IMR-90 (cell line): ENCODE measurements at regions not wholly inside any gene's neighbourhood (a gene's known extent, or its start where the extent isn't known, plus 50 kb on each side); places are given as distances from the start of the nearest gene placed in this dataset.

Experiments used
- ATAC-seq: fragments of 200-7000 bp; cut with Tn5 transposase; 2 replicates; pipeline ENCODE4 v1.9.1; 2020; ENCODE audit warnings: low read depth, mild to moderate bottlenecking, moderate library complexity
- BruUV-seq: library from RNA; stranded (reverse); fragments of 400-500 nt; replicated peaks from 2 replicates; lab custom pipeline; 2021; lab: Mats Ljungman, UMichigan
- CTCF ChIA-PET: fragments of 300-600 bp; formaldehyde crosslinking; extraction: SDS; loops from one replicate; lab custom pipeline; 2021; ENCODE audit warnings: antibody characterized with exemption; lab: Yijun Ruan, JAX
- POLR2A ChIA-PET: fragments of 300-600 bp; sonication (Branson Sonifier 250); formaldehyde crosslinking; loops from one replicate; lab custom pipeline; 2022; ENCODE audit warnings: antibody characterized with exemption; ENCODE audit not compliant: unreplicated experiment; lab: Charles Lee
- DNase-seq: peaks from one replicate; pipeline ENCODE4 v3.0.0; 2013
- H2AFZ ChIP-seq: replicated peaks from 2 replicates; pipeline ENCODE3; 2013; ENCODE audit warnings: low read length, mild to moderate bottlenecking; ENCODE audit not compliant: poor library complexity
- H2AK5ac ChIP-seq: 2 replicates; pipeline ENCODE4 v1.6.1; 2013; ENCODE audit warnings: low read depth, low read length, inconsistent platforms
- H2AK9ac ChIP-seq: replicated peaks from 2 replicates; pipeline ENCODE3; 2013; ENCODE audit warnings: mild to moderate bottlenecking, low read depth, low read length, moderate library complexity; ENCODE audit not compliant: poor library complexity
- H2BK120ac ChIP-seq: 2 replicates; pipeline ENCODE4 v1.6.1; 2013; ENCODE audit warnings: low read depth, low read length, inconsistent platforms
- H2BK15ac ChIP-seq: 3 replicates; pipeline ENCODE4 v1.6.1; 2013; ENCODE audit warnings: low read depth, low read length, inconsistent platforms
- H2BK20ac ChIP-seq: 2 replicates; pipeline ENCODE4 v1.6.1; 2013; ENCODE audit warnings: low read depth, mild to moderate bottlenecking, inconsistent platforms, low read length, moderate library complexity
- H2BK5ac ChIP-seq: 2 replicates; pipeline ENCODE4 v1.6.1; 2013; ENCODE audit warnings: mild to moderate bottlenecking, low read depth, low read length, inconsistent platforms; ENCODE audit not compliant: poor library complexity, severe bottlenecking
- H3K14ac ChIP-seq: replicated peaks from 2 replicates; pipeline ENCODE4 v1.6.1; 2013; ENCODE audit warnings: low read depth, low read length, inconsistent platforms
- H3K18ac ChIP-seq: 2 replicates; pipeline ENCODE4 v1.6.1; 2013; ENCODE audit warnings: low read depth, low read length, control low read depth
- H3K23ac ChIP-seq: 2 replicates; pipeline ENCODE4 v1.6.1; 2013; ENCODE audit warnings: low read depth, low read length, inconsistent platforms
- H3K27ac ChIP-seq: 2 replicates; pipeline ENCODE4 v1.5.1; 2013; ENCODE audit warnings: mild to moderate bottlenecking, control low read depth, low read length; ENCODE audit not compliant: insufficient read depth
- H3K27me3 ChIP-seq: 2 replicates; pipeline ENCODE4 v1.6.1; 2013; ENCODE audit warnings: low read length; ENCODE audit not compliant: control insufficient read depth, insufficient read depth
- H3K36me3 ChIP-seq: 2 replicates; pipeline ENCODE4 v1.6.1; 2013; ENCODE audit warnings: low read length, mixed read lengths; ENCODE audit not compliant: control insufficient read depth, insufficient read depth
- H3K4ac ChIP-seq: 2 replicates; pipeline ENCODE4 v1.6.1; 2013; ENCODE audit warnings: low read depth, low read length, inconsistent platforms
- H3K4me1 ChIP-seq: 2 replicates; pipeline ENCODE4 v1.6.1; 2013; ENCODE audit warnings: low read length, mixed read lengths; ENCODE audit not compliant: control insufficient read depth, insufficient read depth
- H3K4me2 ChIP-seq: 2 replicates; pipeline ENCODE4 v1.6.1; 2013; ENCODE audit warnings: low read depth, mild to moderate bottlenecking, control low read depth, low read length, moderate library complexity
- H3K4me3 ChIP-seq: 2 replicates; pipeline ENCODE4 v1.5.1; 2013; ENCODE audit warnings: low read depth, mild to moderate bottlenecking, control low read depth, low read length, moderate library complexity; ENCODE audit not compliant: insufficient read depth
- H3K56ac ChIP-seq: 2 replicates; pipeline ENCODE4 v1.6.1; 2013; ENCODE audit warnings: low read length, inconsistent platforms; ENCODE audit not compliant: insufficient read depth; ENCODE audit errors: extremely low read depth
- H3K79me1 ChIP-seq, 2 experiments: 2 replicates each; pipeline ENCODE4 v1.6.1; 2013; ENCODE audit warnings: low read length in 2 of 2, inconsistent platforms in 1 of 2, low read depth in 1 of 2
- H3K9ac ChIP-seq: 2 replicates; pipeline ENCODE4 v1.6.1; 2013; ENCODE audit warnings: low read depth, low read length, control low read depth
- H3K9me1 ChIP-seq: 2 replicates; pipeline ENCODE4 v1.6.1; 2013; ENCODE audit warnings: low read length, inconsistent platforms; ENCODE audit not compliant: insufficient read depth
- H3K9me3 ChIP-seq: 2 replicates; pipeline ENCODE4 v1.6.1; 2013; ENCODE audit warnings: low read length; ENCODE audit not compliant: control insufficient read depth, insufficient read depth
- H4K20me1 ChIP-seq: 2 replicates; pipeline ENCODE4 v1.6.1; 2013; ENCODE audit warnings: low read length, inconsistent platforms; ENCODE audit not compliant: insufficient read depth
- H4K5ac ChIP-seq: 2 replicates; pipeline ENCODE4 v1.6.1; 2013; ENCODE audit warnings: mild to moderate bottlenecking, low read depth, low read length, control low read depth
- H4K8ac ChIP-seq, 2 experiments: 2 replicates each; pipeline ENCODE4 v1.6.1; 2013; ENCODE audit warnings: low read depth in 2 of 2, low read length in 2 of 2, control low read depth in 1 of 2, inconsistent platforms in 1 of 2
- H4K91ac ChIP-seq: 2 replicates; pipeline ENCODE4 v1.6.1; 2013; ENCODE audit warnings: low read depth, low read length, inconsistent platforms; ENCODE audit not compliant: insufficient read depth
- MXI1 ChIP-seq: IDR thresholded peaks from 2 replicates; pipeline ENCODE4 v1.6.1; 2012; ENCODE audit warnings: low read depth, mild to moderate bottlenecking, low read length, moderate library complexity, borderline replicate concordance
- RCOR1 ChIP-seq: IDR thresholded peaks from 2 replicates; pipeline ENCODE4 v1.6.1; 2012; ENCODE audit warnings: mild to moderate bottlenecking, low read length, improper control_type of control experiment; ENCODE audit not compliant: insufficient replicate concordance
- WGBS, 2 experiments: methylation state at CpG; one replicate each; pipeline versions ENCODE4 v1.1.5 to v1.1.7; 2013; ENCODE audit warnings: missing lambda C conversion rate in 2 of 2; ENCODE audit not compliant: insufficient read length in 1 of 2; ENCODE audit errors: extremely low coverage in 2 of 2; 5-methylcytosine and 5-hydroxymethylcytosine counted together
- dilution Hi-C: fragments of 300-500 bp; cut with HindIII; formaldehyde crosslinking; loops from one replicate; pipeline ENCODE4 v1.14.3; 2018; ENCODE audit warnings: low sequenced_read_pairs; ENCODE audit not compliant: unreplicated experiment
- in situ Hi-C: fragments of 300-500 bp; cut with MboI; formaldehyde crosslinking; loops from 3 replicates; pipeline ENCODE4 v1.14.3; 2019; ENCODE audit warnings: low sequenced_read_pairs, inconsistent platforms, mixed read lengths
- intact Hi-C: fragments of 100-400 bp; cut with micrococcal nuclease; formaldehyde crosslinking; loops from 2 replicates; pipeline ENCODE4 v1.10.0; 2022

- no peak overlapping the region for H4K5ac ChIP-seq
- BruUV-seq: no TSS peak
- H4K91ac ChIP-seq: no peak overlapping the region
- CTCF ChIA-PET: interaction anchor here (0.6 to 1.1 kb wide), 2 partner anchors 17 to 173 kb away, joined by 3 read pairs; no protein-coding TSS in a partner anchor
- no peak overlapping the region for H3K56ac ChIP-seq
- H2BK15ac ChIP-seq: no peak overlapping the region
- H2AK9ac ChIP-seq: no peak overlapping the region
- H3K4me3 ChIP-seq: no peak overlapping the region
- no peaks in the 10 kb centered on the region for H3K27me3 ChIP-seq
- no peak overlapping the region for H3K4ac ChIP-seq
- H3K18ac ChIP-seq: peak overlapping the region; percentile 35; the same call in 1 of the 2 replicates
- no peaks in the 10 kb centered on the region for H3K79me1 ChIP-seq
- H2AFZ ChIP-seq: no peak overlapping the region
- ATAC-seq: no peak
- POLR2A ChIA-PET: no interaction called here
- H3K9me3 ChIP-seq: peaks cover 3% of the 10 kb centered on the region; the same call in 1 of the 2 replicates
- H2BK5ac ChIP-seq: no peak overlapping the region
- no peak overlapping the region for H2AK5ac ChIP-seq
- no peaks in the 10 kb centered on the region for H3K9me1 ChIP-seq
- H3K27ac ChIP-seq: no peak overlapping the region
- peak overlapping the region; percentile 59; the same call in 1 of the 2 replicates for H3K4me2 ChIP-seq
- no peaks in the 10 kb centered on the region for H3K36me3 ChIP-seq
- no peak for TF ChIP-seq RCOR1
- no peak for TF ChIP-seq MXI1
- no peaks in the 10 kb centered on the region for H3K4me1 ChIP-seq
- no peak overlapping the region for H3K23ac ChIP-seq
- no peak for DNase-seq
- intact Hi-C loops: loop anchor here (5.0 kb wide), 1 partner anchor 40 kb away; no protein-coding TSS in a partner anchor
- no peak overlapping the region for H4K8ac ChIP-seq
- no CpG with 5 or more reads among the region's 6 CpGs for WGBS, 2 experiments
- no peak overlapping the region for H3K9ac ChIP-seq
- dilution Hi-C loops: no loop called here
- in situ Hi-C loops: no loop called here
- no peaks in the 10 kb centered on the region for H4K20me1 ChIP-seq
- no peak overlapping the region for H2BK120ac ChIP-seq
- H2BK20ac ChIP-seq: no peak overlapping the region
- H3K14ac ChIP-seq: no peak overlapping the region; the same call in 1 of the 2 replicates
Measured at GRCh38 chr5:68376935-68377334, 161.4 kb downstream of the PIK3R1 start.
